ENCODE measurements at regions not wholly inside any gene's neighbourhood (a gene's known extent, or its start where the extent isn't known, plus 50 kb on each side); places are given as distances from the start of the nearest gene placed in this dataset.

GRCh38 chr2:139099721-139100120, 319.5 kb upstream of the NXPH2 start:
- Histone ChIP-seq H3K27ac (no peak overlapping the region), H3K27me3 (no peaks in the 10 kb centered on the region), H3K36me3 (ENCODE audit: low read depth, missing control alignments) (no peaks in the 10 kb centered on the region), H3K4me3 (no peak overlapping the region), H3K4me1 (no peaks in the 10 kb centered on the region), H3K9me3 (no peaks in the 10 kb centered on the region)
- TF ChIP-seq CTCF (IDR thresholded peaks at IDR 0.05) (no peak), POLR2A (IDR thresholded peaks at IDR 0.05) (no peak)
- no peak for DNase-seq
- 52 to 97% methylated on average over 1 of the region's 1 CpG for WGBS, 2 donors
- intact Hi-C loops (cut with DNase I; ENCODE audit: low total_unique reads) = no loop called here

GRCh38 chr2:139098961-139099360, 318.8 kb upstream of the NXPH2 start:
- 70 to 87% methylated on average over 2 of the region's 2 CpGs for WGBS, 2 donors
- no peak for TF ChIP-seq POLR2A (IDR thresholded peaks at IDR 0.05)
- Histone ChIP-seq H3K9me3 (no peaks in the 10 kb centered on the region), H3K4me1 (no peaks in the 10 kb centered on the region), H3K27me3 (no peaks in the 10 kb centered on the region), H3K36me3 (ENCODE audit: low read depth, missing control alignments) (no peaks in the 10 kb centered on the region), H3K27ac (no peak overlapping the region), H3K4me3 (no peak overlapping the region)
- DNase-seq = no peak
- intact Hi-C loops (cut with DNase I; ENCODE audit: low total_unique reads) = no loop called here

GRCh38 chr2:139083121-139083520, 302.9 kb upstream of the NXPH2 start:
- no peak overlapping the region for H3K27ac ChIP-seq
- H3K36me3 ChIP-seq (ENCODE audit: low read depth, missing control alignments) = no peaks in the 10 kb centered on the region
- intact Hi-C loops (cut with DNase I; ENCODE audit: low total_unique reads) = no loop called here
- no peaks in the 10 kb centered on the region for H3K4me1 ChIP-seq
- no peaks in the 10 kb centered on the region for H3K27me3 ChIP-seq
- no peak overlapping the region for H3K4me3 ChIP-seq
- no peak for DNase-seq
- no peaks in the 10 kb centered on the region for H3K9me3 ChIP-seq
- TF ChIP-seq POLR2A (IDR thresholded peaks at IDR 0.05) = no peak

- intact Hi-C loops (cut with DNase I; ENCODE audit: low total_unique reads) = no loop called here
- H3K4me3 ChIP-seq = no peak overlapping the region
- no peak for DNase-seq
- H3K36me3 ChIP-seq (ENCODE audit: low read depth, missing control alignments) = no peaks in the 10 kb centered on the region
- no peak overlapping the region for H3K27ac ChIP-seq
- no peaks in the 10 kb centered on the region for H3K9me3 ChIP-seq
- H3K4me1 ChIP-seq = no peaks in the 10 kb centered on the region
- H3K27me3 ChIP-seq = no peaks in the 10 kb centered on the region
- TF ChIP-seq CTCF (IDR thresholded peaks at IDR 0.05) (no peak), POLR2A (IDR thresholded peaks at IDR 0.05) (no peak)
Observed at GRCh38 chr2:139080244-139080643, 300.1 kb upstream of the NXPH2 start.

- intact Hi-C loops (cut with DNase I; ENCODE audit: low total_unique reads) = no loop called here
- TF ChIP-seq POLR2A (IDR thresholded peaks at IDR 0.05) (no peak), CTCF (IDR thresholded peaks at IDR 0.05) (no peak)
Observed at GRCh38 chr2:139079311-139079710, 299.1 kb upstream of the NXPH2 start.

GRCh38 chr2:139078376-139078775, 298.2 kb upstream of the NXPH2 start:
- no peak overlapping the region for H3K4me3 ChIP-seq
- DNase-seq = no peak
- no peaks in the 10 kb centered on the region for H3K27me3 ChIP-seq
- no peaks in the 10 kb centered on the region for H3K9me3 ChIP-seq
- intact Hi-C loops (cut with DNase I; ENCODE audit: low total_unique reads) = no loop called here
- no peaks in the 10 kb centered on the region for H3K4me1 ChIP-seq
- TF ChIP-seq POLR2A (IDR thresholded peaks at IDR 0.05) (no peak), CTCF (IDR thresholded peaks at IDR 0.05) (no peak)
- no peaks in the 10 kb centered on the region for H3K36me3 ChIP-seq (ENCODE audit: low read depth, missing control alignments)
- H3K27ac ChIP-seq = no peak overlapping the region
- WGBS, 2 donors = 24 to 42% methylated on average over 1 of the region's 1 CpG

More at GRCh38 chr2:139079311-139079710, 299.1 kb upstream of the NXPH2 start:
- WGBS, 2 donors = 88 to 91% methylated on average over 2 of the region's 2 CpGs
- no peak overlapping the region for H3K27ac ChIP-seq
- no peak overlapping the region for H3K4me3 ChIP-seq
- H3K27me3 ChIP-seq = no peaks in the 10 kb centered on the region
- no peaks in the 10 kb centered on the region for H3K36me3 ChIP-seq (ENCODE audit: low read depth, missing control alignments)
- DNase-seq = no peak
- H3K9me3 ChIP-seq = no peaks in the 10 kb centered on the region
- no peaks in the 10 kb centered on the region for H3K4me1 ChIP-seq

Data from testis (tissue), 2 donors.